Stimulated activated CD4-positive, alpha-beta T cell treated with anti-CD3 and anti-CD28 coated beads, TNF-alpha, amount 100 ng/mL, for 1 hour (primary cell): ENCODE measurements at regions not wholly inside any gene's neighbourhood (a gene's known extent, or its start where the extent isn't known, plus 50 kb on each side); places are given as distances from the start of the nearest gene placed in this dataset.
"Not testable (repeated sequence)": the region's sequence is repeated elsewhere in the genome, so short reads cannot be mapped to it uniquely, and the experiment has no call there.

Experiments used
- DNase-seq, 3 donors: peaks; one replicate each; pipeline ENCODE4 v3.0.0-alpha.2; 2020; ENCODE audit warnings: low read depth in 3 of 3, low spot score in 1 of 3

GRCh38 chr5:163569284-163569683, 63.9 kb downstream of the MAT2B start:
- DNase-seq, result no peak

DNA sequence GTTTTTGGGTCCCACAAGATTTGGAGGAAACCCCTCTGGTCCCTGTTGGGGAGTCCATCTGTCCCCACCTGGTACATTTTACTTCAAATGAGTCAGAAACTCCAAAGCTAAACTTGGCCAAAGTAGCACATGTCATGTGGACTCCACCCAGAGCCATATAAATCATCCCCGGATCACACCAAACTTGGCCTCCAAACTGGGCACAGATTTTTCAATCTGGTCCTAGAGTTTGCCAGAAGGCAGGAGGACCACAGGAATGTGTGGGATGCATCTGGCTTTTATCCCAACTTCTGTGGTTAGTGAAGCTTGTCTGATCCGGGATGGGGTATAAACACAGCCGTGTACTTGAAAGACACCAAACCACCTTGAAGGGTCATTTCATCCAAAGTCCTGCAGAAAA, 66.3 kb downstream of the MAT2B start:
- no peak for DNase-seq

- DNase-seq, result no peak
Measured at GRCh38 chr5:163574472-163575440, 69.3 kb downstream of the MAT2B start.

- DNase-seq, result no peak
Measured at GRCh38 chr5:163578652-163579051, 73.2 kb downstream of the MAT2B start.

DNA sequence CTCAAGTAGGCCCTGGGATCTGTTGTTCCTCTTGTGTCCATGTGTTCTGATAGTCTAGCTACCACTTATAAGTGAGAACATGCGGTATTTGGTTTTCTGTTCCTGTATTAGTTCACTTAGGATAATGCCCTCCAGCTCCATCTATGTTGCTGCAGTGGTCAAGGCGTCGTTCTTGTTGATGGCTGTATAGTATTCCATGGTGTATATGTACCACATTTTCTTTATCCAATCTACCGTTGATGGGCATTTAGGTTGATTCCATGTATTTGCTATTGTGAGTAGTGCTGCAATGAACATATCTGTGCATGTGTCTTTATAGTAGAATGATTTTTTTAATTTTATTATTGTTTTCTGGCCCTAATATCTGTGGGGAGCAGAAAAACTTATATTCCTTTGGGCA, 74.3 kb downstream of the MAT2B start:
- no peak for DNase-seq

GRCh38 chr5:163580516-163580915, 75.1 kb downstream of the MAT2B start:
- no peak for DNase-seq

- not testable (repeated sequence) for DNase-seq
Measured at GRCh38 chr5:163583491-163584153, 78.2 kb downstream of the MAT2B start.

DNA sequence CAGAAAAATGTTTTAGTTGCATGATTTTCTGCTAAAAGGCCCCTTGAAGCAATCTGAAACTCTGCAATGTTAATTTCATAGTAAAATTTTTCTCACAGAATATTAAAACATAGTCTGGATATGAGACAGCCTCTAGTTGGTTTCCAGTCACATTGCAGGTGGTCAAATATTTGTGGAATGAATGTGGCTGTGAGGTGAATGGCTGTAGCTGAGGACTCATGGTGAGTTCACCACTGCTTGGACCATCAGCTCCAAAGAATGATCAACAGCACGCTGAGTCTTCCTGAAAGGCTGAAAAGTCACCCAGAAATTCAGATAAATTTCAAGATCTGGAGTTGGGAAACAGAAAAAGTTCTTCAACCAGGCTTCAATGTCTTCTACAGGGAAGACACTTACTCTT, 79.8 kb downstream of the MAT2B start:
- no peak for DNase-seq

DNA sequence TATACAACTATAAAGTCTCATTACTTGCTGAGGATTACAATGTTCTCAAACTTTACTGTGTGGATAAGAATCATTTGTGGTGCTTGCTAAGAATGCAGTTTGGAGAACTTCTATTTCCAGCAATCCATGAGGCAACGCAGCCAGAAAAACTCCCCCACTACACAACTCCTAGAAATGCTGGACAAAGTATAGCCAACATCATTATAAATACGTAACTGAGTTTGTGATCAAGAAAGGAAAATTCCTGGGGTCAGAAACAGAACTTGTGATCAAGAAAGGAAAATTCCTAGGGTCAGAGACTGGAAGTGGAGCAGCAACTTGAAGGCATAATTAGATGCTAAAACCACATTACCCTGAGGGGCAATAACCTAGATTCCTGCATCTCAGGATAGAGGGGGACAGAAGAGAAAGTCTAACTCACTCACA, 81.1 kb downstream of the MAT2B start:
- DNase-seq, result no peak

DNA sequence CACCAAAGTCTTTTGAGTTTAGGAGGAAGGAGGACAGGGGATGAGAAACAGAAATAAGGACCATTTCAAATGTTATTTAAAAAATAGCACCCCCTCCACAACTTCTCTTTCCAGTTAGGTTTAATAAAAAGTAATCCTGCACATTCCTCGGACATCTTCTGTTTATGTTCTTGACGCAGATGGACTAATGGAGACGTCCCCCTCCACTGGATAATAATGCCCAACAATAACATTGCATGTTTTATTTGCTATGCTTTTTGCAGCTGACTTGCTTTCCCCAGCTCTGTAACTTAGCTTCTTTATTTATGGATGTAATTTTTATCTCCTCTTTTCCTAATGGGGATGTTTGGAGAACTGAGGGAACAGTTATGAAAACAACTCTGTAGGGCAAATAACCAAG, 89.5 kb downstream of the MAT2B start:
- no peak for DNase-seq

- no peak for DNase-seq
Measured at GRCh38 chr5:163595932-163596607, 90.7 kb downstream of the MAT2B start.

DNA sequence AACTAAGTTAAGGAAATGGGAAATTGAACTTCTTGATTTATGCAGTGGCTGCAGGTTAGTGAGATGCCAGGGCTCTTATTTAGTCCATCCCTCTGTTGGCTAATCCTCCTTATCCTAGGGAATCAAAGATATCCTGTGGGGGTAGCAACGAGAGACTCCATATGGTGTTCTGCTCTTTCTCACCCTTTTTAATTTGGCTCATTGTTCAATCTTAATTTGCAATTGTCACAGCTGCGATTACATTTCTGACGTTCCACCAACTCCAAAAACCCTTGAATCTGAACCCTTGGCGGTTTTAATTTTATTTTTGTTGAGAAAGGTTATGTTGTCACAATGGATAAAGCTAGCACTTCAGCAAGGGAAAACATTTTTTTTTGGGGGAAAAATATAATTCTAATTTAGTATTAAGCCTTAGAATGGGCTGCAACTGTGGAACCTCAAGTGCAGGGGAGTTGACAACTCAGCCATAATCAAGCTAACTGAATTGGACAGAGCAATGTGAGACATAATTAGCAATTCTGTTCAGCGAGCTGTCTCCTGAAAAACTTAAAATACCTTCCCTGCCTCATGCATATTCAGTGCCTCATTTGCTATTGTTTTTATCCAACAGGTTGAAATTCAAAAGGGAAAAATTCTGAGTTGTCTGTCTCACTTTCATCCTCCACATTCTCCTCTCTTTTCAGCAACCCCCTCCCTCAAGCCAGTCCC, 91.3 kb downstream of the MAT2B start:
- DNase-seq, result no peak

GRCh38 chr5:163604013-163604412, 98.6 kb downstream of the MAT2B start:
- DNase-seq, result no peak

- no peak for DNase-seq
Measured at GRCh38 chr5:163607256-163607655, 101.8 kb downstream of the MAT2B start.

DNA sequence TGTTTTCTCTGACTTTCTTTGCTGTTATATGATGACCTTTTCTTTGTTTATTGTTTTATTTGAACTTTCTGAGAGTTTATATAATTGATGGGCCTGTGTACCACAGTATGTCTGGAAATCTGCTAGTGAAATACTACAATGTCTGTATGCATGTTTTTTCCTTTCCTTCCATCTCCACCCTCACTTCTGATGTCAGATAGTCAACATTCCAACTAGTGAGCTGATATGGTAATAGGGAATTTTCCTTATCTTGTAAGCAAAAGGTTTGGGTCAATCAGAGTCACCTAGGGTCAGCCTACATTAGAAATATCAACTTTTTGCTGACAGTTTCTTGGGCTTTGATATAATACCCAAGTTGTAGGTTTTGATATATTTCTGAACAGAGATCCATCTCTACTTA, 103.2 kb downstream of the MAT2B start:
- no peak for DNase-seq

DNA sequence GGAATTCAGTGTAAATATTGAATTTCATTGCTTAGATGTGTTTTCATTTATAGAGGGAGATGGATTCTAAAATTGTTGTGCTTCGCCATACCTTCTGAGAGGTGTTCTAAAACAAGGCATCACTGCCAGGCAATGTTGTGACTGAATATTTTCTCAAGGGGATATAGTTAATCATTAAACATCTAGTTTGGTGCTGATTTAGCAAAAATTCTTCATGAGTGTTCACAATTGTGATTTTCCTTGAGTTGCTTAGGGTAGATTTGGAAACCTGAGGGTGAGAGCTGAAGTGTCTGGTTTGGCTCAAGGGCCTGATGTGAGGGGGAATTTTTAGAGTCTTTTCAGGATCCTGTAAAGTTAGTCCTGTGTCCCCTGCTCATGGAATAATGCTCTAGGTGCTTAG, 104.5 kb downstream of the MAT2B start:
- DNase-seq, result no peak

GRCh38 chr5:163612358-163613149, 107.1 kb downstream of the MAT2B start:
- no peak for DNase-seq

GRCh38 chr5:163613150-163613442, 107.7 kb downstream of the MAT2B start:
- no peak for DNase-seq

DNA sequence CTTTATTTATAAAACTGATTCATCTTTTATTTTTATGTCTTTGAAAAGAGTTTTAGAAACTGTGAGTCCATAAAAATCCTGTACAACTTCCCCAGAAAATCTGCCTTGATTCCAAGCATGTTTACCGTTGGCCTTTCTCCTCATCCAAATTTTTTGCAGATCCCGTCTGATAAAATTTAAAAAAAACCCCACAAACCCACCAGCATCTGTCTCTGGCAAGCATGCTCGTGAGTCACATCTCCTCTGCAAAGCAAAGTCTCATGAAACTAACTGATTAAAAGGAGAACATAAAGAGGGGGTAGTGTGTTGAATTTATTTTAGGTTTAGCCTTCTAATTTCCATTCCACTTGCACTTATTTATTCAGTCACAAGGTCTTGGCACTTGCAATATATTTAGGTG, 109.4 kb downstream of the MAT2B start:
- no peak for DNase-seq

DNA sequence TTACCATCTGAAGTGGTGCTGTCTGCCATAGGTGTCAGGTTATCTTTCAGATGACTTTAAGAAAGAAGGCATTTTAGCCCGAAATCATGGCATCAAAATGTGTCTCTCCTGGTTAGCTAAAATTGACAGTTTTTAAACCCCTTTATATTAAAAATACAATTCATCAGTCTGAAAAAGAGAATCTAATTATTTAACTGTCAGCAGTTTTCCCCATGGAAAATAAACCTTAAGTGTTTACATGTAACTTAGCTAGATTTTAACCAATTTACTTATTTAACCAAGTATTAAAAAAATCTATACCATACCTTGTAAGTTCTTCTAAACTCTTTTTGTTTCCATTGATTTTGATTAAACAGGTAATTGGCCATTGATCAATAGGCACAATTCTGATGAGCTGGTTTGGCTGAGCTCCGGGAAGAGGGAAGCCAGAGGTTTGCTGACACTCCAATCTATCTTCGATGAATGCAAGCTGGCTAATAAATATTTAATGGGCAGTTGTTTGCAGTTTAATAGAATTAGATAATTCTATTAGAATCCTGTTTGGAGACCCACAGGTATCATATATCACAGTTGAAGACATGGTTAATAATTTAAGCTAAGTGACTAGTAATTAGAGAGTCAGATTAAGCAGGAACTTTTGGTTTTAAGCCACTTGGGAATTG, 114.0 kb downstream of the MAT2B start:
- no peak for DNase-seq
